ENCODE measurements at regions not wholly inside any gene's neighbourhood (a gene's known extent, or its start where the extent isn't known, plus 50 kb on each side); places are given as distances from the start of the nearest gene placed in this dataset.

GRCh38 chr12:46682148-46682547, 143.6 kb downstream of the SLC38A4 start:
- TF ChIP-seq CTCF (IDR thresholded peaks at IDR 0.05; ENCODE audit: low read depth, low read length), result no peak
- TF ChIP-seq POLR2A (IDR thresholded peaks at IDR 0.05; ENCODE audit: extremely low read depth, insufficient read length), result no peak
- TF ChIP-seq MAX (IDR thresholded peaks at IDR 0.05; ENCODE audit: low read depth, low read length), result no peak

All from NB4 (cell line).